ENCODE measurements at regions not wholly inside any gene's neighbourhood (a gene's known extent, or its start where the extent isn't known, plus 50 kb on each side); places are given as distances from the start of the nearest gene placed in this dataset.
A peak's percentile ranks its signal among the peaks of the same experiment; 100 is the strongest.

DNA sequence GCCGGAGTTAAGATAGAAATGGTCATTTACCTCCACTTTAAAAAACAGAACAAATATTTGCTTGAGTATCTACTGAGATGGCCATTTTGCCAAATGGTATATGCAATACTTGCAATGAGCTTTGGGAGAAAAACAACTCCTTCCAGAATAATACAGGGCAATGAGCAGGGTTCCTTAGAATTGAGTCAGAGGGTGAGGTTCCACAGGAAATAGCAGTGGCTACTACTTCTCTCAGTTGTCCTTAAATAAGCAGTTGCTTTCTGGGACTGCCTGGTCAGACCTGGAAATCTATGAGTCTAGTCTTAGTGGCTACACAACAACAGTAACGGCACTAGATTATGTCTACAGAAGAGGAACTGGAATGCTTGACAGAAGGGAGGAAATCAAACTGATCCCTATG is 80.9 kb upstream of the CCDC85A start:
- no peak for TF ChIP-seq CTCF (IDR thresholded peaks at IDR 0.05; ENCODE audit: partially characterized antibody, unreplicated experiment)
- DNase-seq, result no peak
- H3K36me3 Mint-ChIP-seq (ENCODE audit: unreplicated experiment), result peaks cover 4% of the 10 kb centered on the region
- H3K9me3 Mint-ChIP-seq (ENCODE audit: unreplicated experiment), result peaks cover 23% of the 10 kb centered on the region
- peaks cover 15% of the 10 kb centered on the region for H3K27me3 Mint-ChIP-seq (ENCODE audit: unreplicated experiment)
- H3K4me1 Mint-ChIP-seq (ENCODE audit: low read depth, unreplicated experiment), result peaks cover 58% of the 10 kb centered on the region
- H3K27ac Mint-ChIP-seq (ENCODE audit: unreplicated experiment), result peak overlapping the region; percentile 85
- H3K4me3 Mint-ChIP-seq (ENCODE audit: unreplicated experiment), result peak overlapping the region; percentile 25

DNA sequence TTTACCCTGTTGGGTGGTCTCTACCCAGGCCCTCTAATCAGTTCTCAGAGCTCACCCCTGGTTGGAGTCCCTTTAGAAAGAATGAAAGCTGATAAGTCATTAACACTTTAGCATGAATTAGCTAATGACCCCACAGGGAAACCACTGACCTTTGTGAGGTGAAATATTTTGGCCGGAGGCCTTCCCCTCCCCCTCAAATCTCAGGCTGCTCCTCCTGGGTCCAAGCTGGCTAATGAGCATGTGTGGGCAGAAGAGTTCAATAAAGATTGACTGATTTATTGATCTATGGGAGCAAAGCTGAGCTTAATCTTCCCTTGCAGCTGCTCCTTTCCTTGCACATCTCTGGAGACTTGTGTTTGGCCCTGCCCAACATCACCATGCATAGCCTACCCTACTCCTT is 78.8 kb upstream of the CCDC85A start:
- H3K27me3 Mint-ChIP-seq (ENCODE audit: unreplicated experiment), result peaks cover 15% of the 10 kb centered on the region
- peaks cover 4% of the 10 kb centered on the region for H3K36me3 Mint-ChIP-seq (ENCODE audit: unreplicated experiment)
- H3K27ac Mint-ChIP-seq (ENCODE audit: unreplicated experiment), result peak overlapping the region; percentile 85
- H3K4me3 Mint-ChIP-seq (ENCODE audit: unreplicated experiment), result peak overlapping the region; percentile 66
- DNase-seq, result peak; percentile 74
- peaks cover 24% of the 10 kb centered on the region for H3K9me3 Mint-ChIP-seq (ENCODE audit: unreplicated experiment)
- H3K4me1 Mint-ChIP-seq (ENCODE audit: low read depth, unreplicated experiment), result peaks cover 74% of the 10 kb centered on the region
- TF ChIP-seq CTCF (IDR thresholded peaks at IDR 0.05; ENCODE audit: partially characterized antibody, unreplicated experiment), result no peak

DNA sequence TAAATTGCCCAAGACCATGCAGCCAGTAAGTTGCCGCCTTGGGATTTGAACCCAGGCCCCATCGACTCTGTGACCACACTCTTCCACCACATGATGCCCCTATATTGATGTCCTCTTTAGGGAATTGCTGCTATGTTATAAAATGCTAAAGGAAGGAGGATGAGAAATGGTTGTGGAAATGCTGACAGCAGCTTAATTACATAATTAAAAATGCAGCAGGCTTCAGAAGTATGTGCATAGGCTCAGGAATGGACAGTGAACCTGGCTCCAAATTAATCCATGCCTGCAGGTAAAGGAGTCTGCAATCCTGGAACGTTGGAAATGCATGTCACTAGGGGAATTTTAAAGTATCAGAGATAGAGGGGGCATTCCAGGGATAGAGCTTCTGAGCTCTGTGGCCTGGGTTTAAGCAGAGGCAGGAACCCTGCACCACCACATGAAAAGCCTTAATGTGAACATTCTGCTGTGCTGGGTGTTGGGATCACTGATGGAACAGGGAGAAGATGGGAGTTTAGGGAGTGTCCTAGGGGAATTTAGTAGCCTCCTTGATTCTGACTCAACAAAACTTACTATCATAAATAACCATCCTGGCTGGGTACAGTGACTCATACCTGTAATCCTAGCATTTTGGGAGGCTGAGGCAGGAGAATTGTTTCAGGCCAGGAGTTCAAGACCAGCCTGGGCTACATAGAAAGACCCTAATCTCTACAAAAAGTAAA is 76.1 kb upstream of the CCDC85A start:
- DNase-seq, result no peak
- no peak overlapping the region for H3K4me3 Mint-ChIP-seq (ENCODE audit: unreplicated experiment)
- peaks cover 13% of the 10 kb centered on the region for H3K27me3 Mint-ChIP-seq (ENCODE audit: unreplicated experiment)
- H3K36me3 Mint-ChIP-seq (ENCODE audit: unreplicated experiment), result peaks cover 4% of the 10 kb centered on the region
- no peak overlapping the region for H3K27ac Mint-ChIP-seq (ENCODE audit: unreplicated experiment)
- TF ChIP-seq CTCF (IDR thresholded peaks at IDR 0.05; ENCODE audit: partially characterized antibody, unreplicated experiment), result no peak
- H3K4me1 Mint-ChIP-seq (ENCODE audit: low read depth, unreplicated experiment), result peaks cover 59% of the 10 kb centered on the region
- H3K9me3 Mint-ChIP-seq (ENCODE audit: unreplicated experiment), result peaks cover 20% of the 10 kb centered on the region

GRCh38 chr2:56108806-56109205 is 75.0 kb upstream of the CCDC85A start:
- peaks cover 4% of the 10 kb centered on the region for H3K36me3 Mint-ChIP-seq (ENCODE audit: unreplicated experiment)
- peak overlapping the region; percentile 70 for H3K27ac Mint-ChIP-seq (ENCODE audit: unreplicated experiment)
- no peak for DNase-seq
- H3K4me1 Mint-ChIP-seq (ENCODE audit: low read depth, unreplicated experiment), result peaks cover 54% of the 10 kb centered on the region
- peaks cover 15% of the 10 kb centered on the region for H3K9me3 Mint-ChIP-seq (ENCODE audit: unreplicated experiment)
- no peak overlapping the region for H3K4me3 Mint-ChIP-seq (ENCODE audit: unreplicated experiment)
- peaks cover 11% of the 10 kb centered on the region for H3K27me3 Mint-ChIP-seq (ENCODE audit: unreplicated experiment)
- TF ChIP-seq CTCF (IDR thresholded peaks at IDR 0.05; ENCODE audit: partially characterized antibody, unreplicated experiment), result no peak

- Mint-ChIP-seq H3K4me1 (ENCODE audit: low read depth, unreplicated experiment) (peaks cover 47% of the 10 kb centered on the region), H3K36me3 (ENCODE audit: unreplicated experiment) (peaks cover 3% of the 10 kb centered on the region), H3K9me3 (ENCODE audit: unreplicated experiment) (peaks cover 6% of the 10 kb centered on the region), H3K27ac (ENCODE audit: unreplicated experiment) (no peak overlapping the region), H3K4me3 (ENCODE audit: unreplicated experiment) (no peak overlapping the region), H3K27me3 (ENCODE audit: unreplicated experiment) (peaks cover 3% of the 10 kb centered on the region)
- TF ChIP-seq CTCF (IDR thresholded peaks at IDR 0.05; ENCODE audit: partially characterized antibody, unreplicated experiment), result no peak
- no peak for DNase-seq
These were observed 73.8 kb upstream of the CCDC85A start for GRCh38 chr2:56109994-56110393.

Data from glutamatergic neuron (in vitro differentiated cells).